Mucosa of gallbladder (tissue), 1 donor: ENCODE measurements at regions not wholly inside any gene's neighbourhood (a gene's known extent, or its start where the extent isn't known, plus 50 kb on each side); places are given as distances from the start of the nearest gene placed in this dataset.
"Not testable (repeated sequence)": the region's sequence is repeated elsewhere in the genome, so short reads cannot be mapped to it uniquely, and the experiment has no call there.

Source experiments
- DNase-seq: peaks from one replicate; pipeline ENCODE4 v3.0.0-alpha.2; 2020; ENCODE audit warnings: low spot score
- donor health status: DM: no; HTN: no; CAD: no.

DNA sequence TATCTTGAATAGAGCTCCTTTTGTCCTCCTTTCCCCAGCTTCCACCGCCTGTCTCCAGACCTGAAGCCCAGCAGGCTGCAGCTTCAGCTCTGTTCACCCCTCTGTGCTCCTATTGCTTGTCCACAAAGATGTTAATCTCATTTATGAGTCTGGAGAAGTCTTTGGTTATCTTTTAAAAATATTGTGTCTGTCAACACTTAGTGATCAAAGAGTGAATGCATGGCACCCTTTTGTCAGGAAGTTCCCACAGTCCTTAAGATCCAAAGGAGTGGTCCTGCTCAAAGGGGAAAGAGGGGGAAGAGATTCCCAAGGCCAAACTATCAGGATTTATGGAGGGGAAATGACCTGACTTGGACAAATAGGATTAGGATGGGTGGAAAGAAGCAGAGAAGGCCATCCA lies 118.9 kb downstream of the ACAA2 start:
- no peak for DNase-seq

DNA sequence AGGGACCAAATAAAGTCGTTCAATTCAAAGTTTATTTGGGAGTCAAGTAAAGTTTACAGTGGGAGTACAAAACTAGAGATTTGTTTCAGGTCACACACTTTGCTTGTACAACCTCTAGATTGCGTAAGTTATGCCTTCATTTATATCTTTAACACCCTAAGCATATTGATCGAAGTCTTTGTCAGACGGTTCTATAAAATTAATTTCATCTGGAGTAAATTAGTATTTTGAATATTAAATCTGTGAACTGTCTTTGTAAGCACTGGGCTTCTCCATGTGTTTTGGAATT lies 119.7 kb downstream of the ACAA2 start:
- DNase-seq: no peak

DNA sequence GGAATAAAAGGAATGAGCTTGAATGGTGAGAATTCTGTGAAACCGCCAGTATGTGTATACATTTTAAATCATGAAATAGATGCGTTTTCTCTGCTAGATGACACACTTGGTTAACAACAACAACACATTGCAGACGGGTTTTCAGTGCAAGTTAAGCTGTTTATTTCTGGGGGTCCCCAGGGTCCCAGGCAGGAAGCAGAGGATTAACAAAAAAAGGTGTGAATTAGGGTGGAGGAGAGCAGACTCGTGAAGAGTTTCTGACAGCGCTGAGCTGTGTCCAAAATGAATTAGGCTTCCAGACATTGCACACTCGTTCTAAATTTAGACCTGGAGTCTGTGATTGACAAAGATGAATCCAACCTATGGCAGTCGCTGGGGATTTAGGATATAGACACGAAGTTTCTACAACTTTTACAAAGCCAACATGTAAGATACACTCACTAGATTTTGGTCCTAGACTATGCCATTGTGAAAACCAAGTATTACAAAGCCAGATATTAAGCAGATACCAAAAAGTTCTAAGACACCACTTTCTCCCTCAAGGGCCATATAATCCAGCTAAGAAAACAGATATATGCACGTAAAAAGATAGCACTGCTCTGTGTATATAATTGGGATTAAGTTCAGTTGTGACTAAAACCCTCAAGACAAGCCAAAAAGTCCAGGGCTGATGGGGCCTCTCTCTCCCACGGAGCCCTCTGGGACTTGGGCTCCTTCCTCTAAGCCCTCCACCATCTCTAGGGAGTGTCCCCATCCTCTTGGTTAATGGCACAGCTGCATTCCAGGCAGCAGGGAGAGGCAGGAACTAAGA lies 120.2 kb downstream of the ACAA2 start:
- DNase-seq: no peak

DNA sequence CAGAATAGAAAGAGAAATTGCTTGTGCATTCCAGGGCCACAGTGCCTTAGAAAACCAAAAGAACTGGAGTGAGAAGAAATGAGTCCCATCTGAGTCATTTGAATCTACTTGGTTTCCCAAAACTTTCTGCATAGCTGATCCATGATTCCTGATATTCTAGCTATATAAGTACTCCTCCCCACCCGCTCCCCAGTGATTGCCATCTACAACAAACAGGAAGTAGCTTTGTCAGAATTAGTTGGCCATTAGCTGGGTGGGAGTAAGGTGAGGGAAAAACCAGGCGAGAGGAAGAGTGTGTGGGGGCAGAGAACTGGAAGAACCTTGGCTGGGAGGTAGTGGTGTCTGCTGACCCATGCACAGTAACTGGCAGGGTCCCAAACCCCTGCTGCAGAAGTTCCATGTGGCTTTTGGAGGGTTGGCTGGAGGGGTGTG lies 122.1 kb downstream of the ACAA2 start:
- no peak for DNase-seq

DNA sequence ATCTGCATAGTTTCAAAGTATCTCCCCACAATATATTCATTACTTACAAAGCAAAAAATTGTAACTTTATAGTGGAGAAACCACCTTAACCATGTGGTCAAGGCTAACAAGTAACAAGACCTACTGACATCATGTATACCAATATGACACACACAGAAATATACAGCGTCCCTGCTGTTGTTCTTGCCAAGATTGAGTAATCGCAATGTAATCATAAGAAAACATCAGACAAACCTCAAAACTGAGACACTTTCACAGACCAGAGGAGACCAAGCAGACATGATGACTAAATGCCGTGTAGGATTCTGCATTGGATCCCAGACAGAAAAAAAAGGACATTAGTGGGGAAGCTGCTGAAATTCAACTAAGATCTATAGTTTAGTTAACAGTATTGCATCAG lies 123.0 kb downstream of the ACAA2 start:
- no peak for DNase-seq

DNA sequence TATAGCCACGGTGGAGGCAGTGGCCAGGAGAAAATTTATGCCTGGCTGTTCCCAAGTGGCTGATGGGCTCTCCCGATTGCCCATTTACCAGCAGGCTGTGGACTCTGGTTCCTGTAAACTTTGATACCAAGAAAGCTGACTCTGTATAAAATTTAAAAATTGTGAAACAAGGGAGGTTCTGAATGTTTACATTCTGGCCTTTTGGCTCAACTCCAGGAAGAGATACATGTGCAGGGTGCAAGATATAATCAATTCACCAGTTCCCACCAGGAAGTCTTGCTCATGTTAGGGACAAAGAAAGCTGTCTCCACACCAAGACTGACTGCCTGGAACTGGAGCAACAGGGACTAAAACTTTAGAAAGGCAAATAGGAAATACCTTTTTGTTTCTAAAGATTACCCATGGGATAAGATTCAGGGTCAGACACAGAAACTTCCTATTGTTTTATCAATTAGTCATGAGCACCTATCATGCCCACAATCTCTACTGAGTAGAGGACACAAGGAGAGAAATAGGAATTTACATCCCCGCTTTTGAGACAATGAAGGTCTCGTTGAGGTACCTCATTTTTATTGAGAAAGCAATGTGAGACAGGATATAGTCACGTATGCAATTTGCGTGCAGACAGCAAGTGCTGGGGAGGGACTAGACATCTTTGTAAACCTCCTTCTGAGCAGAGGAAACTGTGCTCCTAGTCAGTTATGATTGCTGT lies 123.5 kb downstream of the LIPG start:
- DNase-seq: peak; percentile 24

DNA sequence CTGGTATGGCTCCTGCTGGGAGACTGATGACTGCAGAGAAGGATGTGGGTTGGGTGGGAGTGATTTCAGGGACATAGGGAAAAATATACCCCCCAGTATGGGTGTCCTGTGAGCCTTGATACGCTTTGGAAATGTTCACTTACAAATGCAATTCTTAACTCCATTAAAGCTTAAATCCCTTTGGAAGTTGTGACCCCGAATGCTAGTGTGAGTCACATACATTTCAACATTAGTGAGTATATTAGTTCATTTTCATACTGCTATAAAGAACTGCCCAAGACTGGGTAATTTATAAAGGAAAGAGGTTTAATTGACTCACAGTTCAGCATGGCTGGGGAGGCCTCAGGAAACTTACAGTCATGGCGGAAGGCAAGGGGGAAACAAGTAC lies 120.9 kb downstream of the LIPG start:
- not testable (repeated sequence) for DNase-seq

DNA sequence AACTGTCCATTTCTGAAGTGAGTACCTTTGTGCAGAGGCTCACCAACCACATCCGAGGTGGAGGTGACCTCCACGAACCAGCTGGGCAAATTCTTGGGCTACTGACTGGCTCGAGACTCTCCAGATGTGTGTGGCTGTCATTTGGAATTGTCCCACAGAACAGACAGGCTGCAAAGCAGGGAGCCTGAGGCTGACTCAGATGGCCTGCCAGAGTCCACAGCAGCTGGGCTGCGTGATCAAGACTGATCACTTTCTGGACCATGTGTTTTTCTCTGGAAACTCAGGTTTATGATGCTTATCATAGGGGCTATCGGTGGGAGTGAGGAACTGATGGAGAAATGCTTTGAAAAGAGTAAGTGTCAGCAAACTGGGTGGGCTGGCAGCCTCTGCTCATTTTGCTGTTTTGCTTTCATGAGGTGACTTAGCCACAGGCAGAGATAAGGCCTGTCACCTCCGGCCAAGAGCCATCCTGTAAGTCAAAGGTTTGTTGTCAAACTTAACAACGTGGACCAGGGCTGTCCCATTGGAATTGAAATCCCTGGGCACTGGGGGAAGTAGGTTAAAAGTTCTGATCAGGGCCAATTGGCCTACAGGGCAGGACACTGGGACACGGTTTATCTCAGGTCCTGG lies 120.4 kb downstream of the LIPG start:
- no peak for DNase-seq

DNA sequence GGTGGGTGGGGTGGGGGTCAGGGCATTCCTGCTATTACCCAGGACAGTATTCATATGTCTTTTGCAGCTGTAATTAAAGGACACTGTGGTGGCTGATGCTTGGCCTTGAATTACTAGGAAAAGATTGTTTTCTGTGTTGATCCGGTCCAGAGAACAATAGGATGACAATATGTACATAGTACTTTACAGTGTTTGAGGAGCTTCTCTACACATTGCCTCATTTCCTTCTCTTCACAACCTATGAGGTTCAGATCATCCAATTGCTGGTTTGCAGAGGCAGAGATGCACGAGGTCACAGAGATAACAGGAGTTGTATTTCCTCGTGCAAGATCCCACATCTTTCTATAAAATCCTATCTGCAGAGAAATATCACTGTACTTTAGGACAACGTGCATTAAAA lies 119.5 kb downstream of the LIPG start:
- DNase-seq: no peak

DNA sequence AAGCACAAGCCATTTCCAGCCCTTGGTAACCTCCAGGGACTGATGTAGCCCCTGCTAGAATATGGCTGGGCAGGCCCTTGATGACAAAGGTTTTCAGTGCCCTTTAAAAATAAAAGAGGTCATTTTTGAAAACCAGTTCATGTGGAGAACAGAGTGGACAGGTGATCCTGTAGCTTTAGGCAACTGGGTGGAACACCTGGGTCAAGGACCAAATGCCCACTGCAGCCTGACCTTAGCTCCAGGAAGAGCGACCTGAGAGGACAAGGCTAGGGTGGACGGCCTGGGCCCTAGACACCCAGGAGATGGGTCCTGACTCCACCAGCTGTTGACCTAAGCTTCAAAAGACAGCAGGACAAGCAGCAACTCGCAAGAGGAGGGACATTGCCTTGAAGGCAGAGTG lies 116.6 kb downstream of the LIPG start:
- no peak for DNase-seq

DNA sequence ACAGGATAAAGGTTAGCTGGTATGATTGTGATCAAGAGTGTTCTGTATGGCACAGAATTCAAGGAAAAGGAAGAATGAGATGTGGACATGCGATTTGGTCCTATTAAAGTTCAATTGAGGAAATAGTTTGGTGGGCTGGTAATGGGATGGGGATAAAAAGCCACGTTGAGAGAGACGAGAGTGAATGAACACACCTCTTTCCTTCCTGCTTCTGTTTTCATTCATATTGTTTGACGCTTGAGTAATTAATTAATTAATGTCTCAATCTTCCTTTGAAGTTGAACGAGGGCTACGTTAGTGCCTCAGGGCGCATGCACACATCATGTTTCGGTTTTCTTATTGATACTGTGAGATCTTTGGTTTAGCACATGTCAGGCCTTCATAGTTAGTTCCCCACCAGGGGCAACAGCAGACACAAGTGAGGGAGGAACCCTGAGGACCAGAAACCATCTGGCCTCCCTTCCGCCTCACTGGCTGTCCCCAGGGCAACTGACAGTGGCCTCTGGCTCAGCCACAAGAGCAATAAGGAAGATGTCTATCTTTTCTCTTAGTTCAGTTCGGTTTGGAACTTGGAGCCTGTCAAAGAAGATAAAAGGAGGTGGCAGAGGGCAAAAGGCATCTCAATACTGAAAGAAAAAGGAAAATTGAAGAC lies 116.0 kb downstream of the LIPG start:
- DNase-seq: no peak

DNA sequence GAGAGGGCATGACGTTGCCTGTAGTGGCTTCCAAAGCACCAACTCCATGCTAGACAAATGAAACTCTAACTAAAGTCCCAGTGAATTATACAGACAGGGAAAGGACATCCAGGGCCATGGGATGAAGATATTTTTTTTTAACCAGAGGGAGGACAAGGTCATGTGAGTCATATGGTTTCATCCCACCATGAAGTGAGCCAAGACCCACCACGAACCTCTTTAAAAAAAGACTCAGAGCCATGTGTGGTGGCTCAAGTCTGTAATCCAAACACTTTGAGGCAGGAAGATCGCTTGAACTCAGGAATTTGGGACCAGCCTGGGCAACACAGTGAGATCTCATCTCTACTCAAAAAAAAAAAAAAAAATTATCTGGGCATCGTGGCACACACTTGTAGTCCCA lies 115.2 kb downstream of the LIPG start:
- DNase-seq: no peak

DNA sequence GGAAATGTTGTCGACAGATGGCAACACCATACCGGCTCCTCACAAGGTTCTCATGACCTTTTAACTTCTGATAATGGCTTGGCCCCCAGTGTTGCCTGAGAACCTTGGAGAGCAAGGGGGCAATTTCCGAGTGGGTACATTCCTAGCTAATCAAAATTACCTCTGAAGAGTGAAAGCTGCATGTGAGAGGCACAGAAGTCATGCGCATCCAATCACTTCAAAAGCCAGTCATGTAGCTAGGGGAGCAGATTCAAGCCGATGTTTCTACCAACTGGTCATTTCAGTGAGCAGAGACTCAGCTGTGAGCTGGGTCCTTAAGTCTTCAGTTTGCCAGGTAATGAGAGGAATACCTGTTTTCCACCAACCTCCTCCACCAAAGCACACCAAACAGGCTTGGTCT lies 111.4 kb downstream of the LIPG start:
- no peak for DNase-seq

DNA sequence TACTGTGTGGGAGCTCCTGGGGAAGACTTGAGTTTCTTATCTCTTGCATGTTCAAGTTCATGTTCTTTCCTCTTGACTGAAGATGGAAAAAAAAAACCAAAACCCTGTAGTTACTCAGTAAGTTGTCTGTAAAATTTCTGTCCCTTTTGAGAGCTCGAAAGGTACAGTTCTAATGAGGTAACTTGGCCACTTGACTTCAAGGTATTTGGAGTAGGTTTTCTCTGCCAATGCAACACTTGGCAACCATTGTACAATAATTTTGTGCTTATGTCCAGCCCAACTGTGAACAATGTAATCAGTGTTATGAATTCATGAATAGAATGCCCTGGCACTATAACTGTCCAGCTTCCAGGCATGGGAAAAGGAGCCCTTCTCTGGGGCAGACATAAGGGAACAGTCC lies 111.0 kb downstream of the LIPG start:
- no peak for DNase-seq

DNA sequence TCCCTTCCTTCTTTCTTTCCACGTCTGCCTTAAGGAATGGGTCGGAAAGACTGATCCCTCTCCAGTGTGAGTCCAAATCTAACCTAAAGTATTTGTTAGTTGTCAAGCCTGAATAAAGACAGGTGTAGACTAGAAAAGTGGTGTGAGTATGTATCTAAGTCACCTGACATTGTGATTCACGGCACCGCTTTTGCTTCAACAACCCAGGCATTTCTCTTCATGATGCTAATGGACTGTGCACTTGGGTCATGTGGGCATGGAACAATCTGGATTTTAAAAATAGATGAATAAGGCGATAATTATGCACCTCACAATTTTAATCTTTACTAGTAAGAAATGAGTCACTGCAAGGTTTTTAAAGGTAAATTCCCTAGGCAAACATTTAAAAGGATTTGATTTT lies 107.5 kb downstream of the LIPG start:
- DNase-seq: no peak

DNA sequence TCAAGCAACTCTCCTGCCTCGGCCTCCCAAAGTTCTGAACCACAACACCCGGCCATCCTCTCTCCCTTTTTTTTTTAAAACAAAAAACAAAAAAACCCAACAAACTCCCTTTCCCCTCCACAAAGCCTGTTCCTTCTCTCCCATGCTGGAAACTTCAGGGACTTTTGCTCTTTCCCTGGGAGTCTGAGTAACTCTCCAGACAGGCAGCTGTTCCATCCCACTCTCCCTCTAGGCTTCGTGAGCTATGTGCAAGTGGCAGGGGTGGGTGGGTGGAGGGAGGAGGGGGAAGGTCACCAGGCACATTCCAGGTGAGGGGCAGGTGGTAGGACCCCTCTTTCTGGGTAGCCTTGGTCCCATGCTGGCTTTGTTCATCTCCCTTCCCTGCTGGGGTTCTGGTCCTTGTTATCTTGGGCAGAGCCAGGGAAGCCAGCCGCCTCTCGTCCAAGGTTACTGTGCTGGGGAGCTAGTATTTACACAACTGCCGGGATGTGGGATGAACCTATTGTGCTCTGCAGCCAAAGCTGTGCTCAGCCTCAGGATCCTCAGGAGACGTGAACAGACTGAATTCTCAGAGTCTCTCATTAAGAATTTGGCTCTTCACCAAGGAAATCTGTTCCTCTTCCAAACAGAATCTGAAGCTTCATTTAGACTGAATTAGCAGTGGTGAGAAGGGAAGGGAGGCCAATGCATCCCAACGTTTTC lies 106.9 kb downstream of the LIPG start:
- peak; percentile 57 for DNase-seq

DNA sequence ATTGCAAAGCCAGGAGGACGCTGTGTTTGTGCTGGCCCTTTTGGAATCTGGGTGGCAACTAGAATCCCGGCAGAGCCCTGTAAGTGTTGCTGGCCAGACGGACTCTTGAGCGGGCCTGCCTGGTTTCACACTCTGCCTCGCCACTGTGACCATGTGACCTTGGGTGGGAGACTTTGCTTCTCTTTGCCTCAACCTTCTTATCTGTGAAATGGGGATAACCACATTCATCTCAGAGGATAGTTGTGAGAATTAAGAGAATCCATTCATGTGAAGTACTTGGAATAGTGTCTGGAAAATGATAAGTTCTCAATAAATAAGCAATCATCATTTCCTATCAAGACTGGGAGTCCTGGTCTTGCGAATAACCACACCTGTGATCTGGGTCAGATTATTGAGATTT lies 105.6 kb downstream of the LIPG start:
- no peak for DNase-seq

DNA sequence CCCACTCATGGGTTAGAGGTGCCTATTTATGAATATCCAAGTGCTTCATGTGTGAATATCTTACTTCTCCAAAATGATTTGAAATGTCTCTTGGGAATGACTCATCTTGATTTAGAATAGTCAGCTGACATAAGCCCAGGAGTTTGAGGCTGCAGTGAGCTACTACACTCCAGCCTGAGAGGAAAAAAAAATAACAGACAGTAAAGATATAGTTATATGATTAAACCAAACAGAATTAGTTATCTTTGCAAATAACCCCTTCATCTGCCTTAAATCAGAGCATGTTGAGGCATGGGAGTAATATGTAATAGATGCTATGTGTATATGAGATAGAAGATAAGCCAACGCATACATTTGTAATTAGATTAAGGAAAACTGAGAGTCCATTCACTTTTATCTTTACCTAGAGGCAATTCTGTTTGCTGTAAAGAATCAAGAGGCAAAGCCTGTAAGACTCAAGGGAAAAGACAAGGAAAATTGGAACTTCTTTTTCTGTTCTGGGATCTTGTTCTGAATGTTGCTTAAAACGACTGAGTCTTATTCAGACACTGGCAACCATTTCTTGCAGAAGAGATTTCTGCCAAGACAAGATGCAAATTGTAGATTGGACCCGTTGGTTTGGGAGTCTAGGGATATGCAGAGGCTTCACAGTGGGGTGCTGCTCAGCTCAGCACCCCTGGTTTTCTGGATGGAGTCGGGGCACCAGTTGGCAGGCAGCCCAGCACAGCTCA lies 104.4 kb downstream of the LIPG start:
- DNase-seq: no peak

DNA sequence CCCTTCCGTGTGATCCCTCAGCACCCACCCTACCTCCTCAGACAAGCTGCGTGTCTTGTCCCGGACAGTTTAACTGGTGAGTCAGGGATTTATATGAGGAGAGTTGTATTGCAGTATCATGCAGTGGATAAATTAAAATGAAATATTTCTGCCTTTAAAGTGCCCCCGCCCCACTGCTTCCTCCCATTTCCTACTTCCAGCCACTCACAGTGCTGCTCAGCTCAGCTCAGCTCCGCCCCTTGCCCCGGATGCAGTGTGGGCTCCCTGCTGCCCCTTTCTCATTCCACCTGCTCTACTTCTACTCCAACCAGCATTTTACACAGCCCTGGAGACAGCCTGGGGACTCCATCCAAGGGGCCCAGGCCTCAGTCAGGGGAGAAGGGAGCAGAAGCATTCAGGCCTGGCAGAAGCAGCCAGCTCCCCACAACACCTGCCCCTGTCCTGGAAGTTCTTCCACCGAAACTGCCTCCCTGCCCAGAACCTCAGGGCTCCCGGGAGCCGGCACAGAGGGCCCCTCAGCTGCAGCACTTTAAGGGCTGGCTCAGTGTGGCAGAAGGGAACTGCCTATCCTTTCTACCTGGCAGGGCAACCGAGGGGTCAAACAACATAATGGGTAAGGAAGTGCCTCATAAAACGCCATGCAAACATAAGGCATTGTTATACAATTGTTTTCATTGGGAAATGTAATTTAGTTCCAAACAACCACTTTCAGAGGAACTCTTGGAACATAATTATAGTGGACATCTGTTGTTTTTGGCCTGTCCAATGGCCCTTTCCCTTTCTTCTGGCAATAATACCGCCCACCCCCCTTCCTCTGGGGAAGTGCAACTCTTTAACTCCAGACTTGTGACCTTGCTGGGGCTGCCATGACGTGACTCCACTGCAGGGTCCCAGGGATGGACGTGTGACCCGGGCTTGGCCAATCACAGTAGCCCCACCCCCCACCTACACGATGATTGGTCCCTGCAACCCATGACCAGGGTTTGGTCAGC lies 102.3 kb downstream of the LIPG start:
- DNase-seq: no peak

DNA sequence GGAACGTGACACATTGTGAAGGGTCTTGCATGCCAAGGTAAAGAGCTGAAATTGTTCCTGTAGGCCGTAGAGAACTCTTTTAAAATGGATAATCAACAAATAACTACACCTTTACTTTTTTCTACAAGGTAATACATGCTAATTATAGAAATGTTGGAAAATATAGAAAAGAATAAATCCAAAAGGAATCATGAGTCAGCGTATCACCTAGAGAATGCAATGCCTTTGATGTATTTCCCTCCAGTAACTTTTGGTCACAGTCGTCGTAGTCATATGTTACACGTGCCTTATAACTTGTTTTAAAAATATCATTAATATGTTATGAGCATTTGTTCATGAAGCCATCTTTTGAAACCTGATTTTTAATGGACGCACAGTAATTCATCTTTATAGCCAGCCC lies 100.6 kb downstream of the LIPG start:
- no peak for DNase-seq
